SK-N-SH (cell line): ENCODE measurements at regions not wholly inside any gene's neighbourhood (a gene's known extent, or its start where the extent isn't known, plus 50 kb on each side); places are given as distances from the start of the nearest gene placed in this dataset.

Experiments used
- CTCF ChIA-PET: fragments of 300-600, 350-600 bp; formaldehyde crosslinking; extraction: SDS; loops from one replicate; lab custom pipeline; 2021; lab: Yijun Ruan, JAX
- POLR2A ChIA-PET: fragments of 350-600 bp; sonication (Branson Sonifier 250); formaldehyde crosslinking; extraction: SDS; loops from one replicate; lab custom pipeline; 2020; ENCODE audit warnings: antibody characterized with exemption, inconsistent platforms; lab: Yijun Ruan, JAX
- DNase-seq: peaks from one replicate; pipeline ENCODE4 v3.0.0; 2012
- H2AFZ ChIP-seq: fragments of 200-600 bp; sonication (generic); 2 replicates; pipeline ENCODE4 v1.8.1; 2016; ENCODE audit warnings: antibody characterized with exemption, mild to moderate bottlenecking, low read depth
- H3F3A ChIP-seq: fragments of 200-600 bp; sonication (generic); replicated peaks from 2 replicates; pipeline ENCODE3; 2016; ENCODE audit warnings: antibody characterized with exemption, mild to moderate bottlenecking; ENCODE audit not compliant: insufficient read depth
- H3K27ac ChIP-seq, 2 experiments: fragments of 200-500 bp in 1 of 2; fragments of 200-600 bp in 1 of 2; sonication (Bioruptor generic) in 1 of 2; sonication (generic), shearing (Covaris generic) in 1 of 2; 2 replicates each; pipeline versions ENCODE4 v1.5.1 to v1.6.1; 2014 to 2016; ENCODE audit warnings: low read depth in 2 of 2, inconsistent platforms in 1 of 2, low read length in 1 of 2, mild to moderate bottlenecking in 1 of 2, mixed read lengths in 1 of 2
- H3K27me3 ChIP-seq: fragments of 200-600 bp; sonication (generic), shearing (Covaris generic); 2 replicates; pipeline ENCODE4 v1.6.1; 2016; ENCODE audit warnings: mixed run types; ENCODE audit not compliant: insufficient read depth
- H3K36me3 ChIP-seq, 2 experiments: fragments of 200-500 bp in 1 of 2; fragments of 200-600 bp in 1 of 2; sonication (Bioruptor generic) in 1 of 2; sonication (generic) in 1 of 2; replicated peaks in 1 of 2; 2 replicates each; pipeline versions ENCODE3 to v1.5.1; 2014 to 2016; ENCODE audit warnings: low read length in 1 of 2, mild to moderate bottlenecking in 1 of 2; ENCODE audit not compliant: insufficient read depth in 2 of 2, control insufficient read depth in 1 of 2
- H3K4me1 ChIP-seq, 2 experiments: fragments of 200-500 bp in 1 of 2; fragments of 200-600 bp in 1 of 2; sonication (Bioruptor generic) in 1 of 2; sonication (generic), shearing (Covaris generic) in 1 of 2; 2 replicates each; pipeline versions ENCODE4 v1.5.1 to v1.6.1; 2014 to 2016; ENCODE audit warnings: low read depth in 1 of 2, low read length in 1 of 2, mixed run types in 1 of 2; ENCODE audit not compliant: insufficient read depth in 2 of 2, control insufficient read depth in 1 of 2
- H3K4me2 ChIP-seq: fragments of 200-600 bp; sonication (generic), shearing (Covaris generic); 2 replicates; pipeline ENCODE4 v1.6.1; 2017; ENCODE audit warnings: mixed run types
- H3K4me3 ChIP-seq, 2 experiments: fragments of 200-500 bp in 1 of 2; fragments of 200-600 bp in 1 of 2; sonication (Bioruptor generic) in 1 of 2; sonication (generic), shearing (Covaris generic) in 1 of 2; 2 replicates each; pipeline versions ENCODE4 v1.5.1 to v1.8.1; 2014 to 2016; ENCODE audit warnings: low read depth in 2 of 2, inconsistent platforms in 1 of 2, low read length in 1 of 2, mild to moderate bottlenecking in 1 of 2, mixed read lengths in 1 of 2, moderate library complexity in 1 of 2
- H3K79me2 ChIP-seq: fragments of 200-600 bp; sonication (generic); 2 replicates; pipeline ENCODE4 v1.8.1; 2017; ENCODE audit warnings: mild to moderate bottlenecking; ENCODE audit not compliant: insufficient read depth
- H3K9ac ChIP-seq: fragments of 200-600 bp; sonication (generic); 2 replicates; pipeline ENCODE4 v1.6.1; 2017; ENCODE audit warnings: mixed run types
- H3K9me2 ChIP-seq: fragments of 200-600 bp; sonication (generic); 2 replicates; pipeline ENCODE4 v1.6.1; 2017; ENCODE audit warnings: mixed run types
- H3K9me3 ChIP-seq: fragments of 200-600 bp; sonication (generic); 2 replicates; pipeline ENCODE4 v1.6.1; 2017; ENCODE audit warnings: mixed run types, mild to moderate bottlenecking, moderate library complexity
- H4K20me1 ChIP-seq: fragments of 200-600 bp; sonication (generic); 2 replicates; pipeline ENCODE4 v1.6.1; 2017; ENCODE audit warnings: mild to moderate bottlenecking, mixed run types; ENCODE audit not compliant: insufficient read depth
- CHD2 ChIP-seq: fragments of 150-350 bp; IDR thresholded peaks from 2 replicates; pipeline ENCODE4 v1.6.1; 2018; ENCODE audit warnings: low read length; ENCODE audit not compliant: partially characterized antibody
- ELF1 ChIP-seq: IDR thresholded peaks from 2 replicates; pipeline ENCODE4 v1.4.0; 2012
- EZH2phosphoT487 ChIP-seq: fragments of 200-600 bp; sonication (generic); IDR thresholded peaks from 2 replicates; pipeline ENCODE4 v1.6.1; 2017; ENCODE audit warnings: low read depth, mixed run types, mild to moderate bottlenecking, antibody characterized with exemption, moderate library complexity, borderline replicate concordance
- FOSL2 ChIP-seq: IDR thresholded peaks from 2 replicates; pipeline ENCODE4 v1.4.0; 2012; ENCODE audit warnings: low read depth, mild to moderate bottlenecking, moderate library complexity, borderline replicate concordance
- FOXM1 ChIP-seq: IDR thresholded peaks from 2 replicates; pipeline ENCODE4 v1.4.0; 2012; ENCODE audit warnings: low read depth, mild to moderate bottlenecking
- GABPA ChIP-seq: IDR thresholded peaks from 2 replicates; pipeline ENCODE4 v1.4.0; 2012; ENCODE audit warnings: low read depth, mild to moderate bottlenecking
- JUND ChIP-seq: IDR thresholded peaks from 2 replicates; pipeline ENCODE4 v1.4.0; 2012
- MEF2A ChIP-seq: IDR thresholded peaks from 2 replicates; pipeline ENCODE4 v1.4.0; 2012; ENCODE audit warnings: low read depth, borderline replicate concordance
- POLR2AphosphoS5 ChIP-seq: IDR thresholded peaks from 2 replicates; pipeline ENCODE4 v1.6.1; 2012; ENCODE audit warnings: low read depth, low read length
- RAD21 ChIP-seq: IDR thresholded peaks from 2 replicates; pipeline ENCODE4 v1.6.1; 2012; ENCODE audit warnings: mild to moderate bottlenecking, low read length
- RXRA ChIP-seq: IDR thresholded peaks from 2 replicates; pipeline ENCODE4 v1.4.0; 2012; ENCODE audit warnings: low read depth, mild to moderate bottlenecking, borderline replicate concordance
- SIN3A ChIP-seq: IDR thresholded peaks from 2 replicates; pipeline ENCODE4 v1.6.1; 2012; ENCODE audit warnings: low read depth, mild to moderate bottlenecking, low read length, moderate library complexity, borderline replicate concordance
- YY1 ChIP-seq: IDR thresholded peaks from 2 replicates; pipeline ENCODE4 v1.4.0; 2012; ENCODE audit warnings: low read depth, mild to moderate bottlenecking
- WGBS: methylation state at CpG from one replicate; pipeline ENCODE4 v1.1.6; 2017; ENCODE audit warnings: low lambda C conversion rate; 5-methylcytosine and 5-hydroxymethylcytosine counted together
- TF ChIP-seq, protein P1 (sequence below): fragments of 150-350 bp; IDR thresholded peaks from 2 replicates; pipeline ENCODE4 v1.6.1; 2016; ENCODE audit warnings: mild to moderate bottlenecking, low read depth, low read length
- TF ChIP-seq, protein P2 (sequence below): IDR thresholded peaks from 2 replicates; pipeline ENCODE4 v1.6.1; 2012; ENCODE audit warnings: mild to moderate bottlenecking, low read depth, low read length, moderate library complexity
- TF ChIP-seq, protein P3 (sequence below): fragments of 150-350 bp; IDR thresholded peaks from 2 replicates; pipeline ENCODE4 v1.6.1; 2017; ENCODE audit warnings: antibody characterized with exemption, low read length, low read depth, borderline replicate concordance
- TF ChIP-seq, protein P4 (sequence below): fragments of 200-600 bp; sonication (generic); IDR thresholded peaks from 2 replicates; pipeline ENCODE4 v1.6.1; 2017; ENCODE audit warnings: antibody characterized with exemption, mild to moderate bottlenecking, moderate library complexity
- TF ChIP-seq, protein P5 (sequence below): IDR thresholded peaks from 2 replicates; pipeline ENCODE4; 2012

DNA sequence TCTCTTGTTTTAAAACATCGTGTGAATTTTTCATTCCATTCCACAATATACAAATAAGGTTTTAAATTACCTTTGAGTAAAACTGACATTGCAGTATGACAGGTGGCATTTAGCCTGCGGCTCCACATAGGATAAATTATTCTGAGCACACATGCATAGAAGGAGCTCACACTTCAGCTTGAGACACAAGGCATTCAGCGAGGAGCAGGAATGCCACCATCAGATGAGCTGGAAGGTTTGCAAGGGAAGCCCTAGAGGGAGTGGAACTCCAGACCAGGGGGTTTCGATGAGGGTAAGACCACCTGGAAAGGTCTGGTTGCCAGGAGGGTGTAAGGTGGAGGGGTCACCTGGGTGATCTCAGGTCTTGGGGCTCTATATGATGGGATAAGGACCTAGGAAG lies 259.0 kb upstream of the ADRA1B start (continued):
- TF ChIP-seq, protein P1, sequence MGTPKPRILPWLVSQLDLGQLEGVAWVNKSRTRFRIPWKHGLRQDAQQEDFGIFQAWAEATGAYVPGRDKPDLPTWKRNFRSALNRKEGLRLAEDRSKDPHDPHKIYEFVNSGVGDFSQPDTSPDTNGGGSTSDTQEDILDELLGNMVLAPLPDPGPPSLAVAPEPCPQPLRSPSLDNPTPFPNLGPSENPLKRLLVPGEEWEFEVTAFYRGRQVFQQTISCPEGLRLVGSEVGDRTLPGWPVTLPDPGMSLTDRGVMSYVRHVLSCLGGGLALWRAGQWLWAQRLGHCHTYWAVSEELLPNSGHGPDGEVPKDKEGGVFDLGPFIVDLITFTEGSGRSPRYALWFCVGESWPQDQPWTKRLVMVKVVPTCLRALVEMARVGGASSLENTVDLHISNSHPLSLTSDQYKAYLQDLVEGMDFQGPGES = no peak
- TF ChIP-seq RAD21 (no peak), CHD2 (no peak), ELF1 (no peak), MEF2A (no peak)
- TF ChIP-seq, protein P2, sequence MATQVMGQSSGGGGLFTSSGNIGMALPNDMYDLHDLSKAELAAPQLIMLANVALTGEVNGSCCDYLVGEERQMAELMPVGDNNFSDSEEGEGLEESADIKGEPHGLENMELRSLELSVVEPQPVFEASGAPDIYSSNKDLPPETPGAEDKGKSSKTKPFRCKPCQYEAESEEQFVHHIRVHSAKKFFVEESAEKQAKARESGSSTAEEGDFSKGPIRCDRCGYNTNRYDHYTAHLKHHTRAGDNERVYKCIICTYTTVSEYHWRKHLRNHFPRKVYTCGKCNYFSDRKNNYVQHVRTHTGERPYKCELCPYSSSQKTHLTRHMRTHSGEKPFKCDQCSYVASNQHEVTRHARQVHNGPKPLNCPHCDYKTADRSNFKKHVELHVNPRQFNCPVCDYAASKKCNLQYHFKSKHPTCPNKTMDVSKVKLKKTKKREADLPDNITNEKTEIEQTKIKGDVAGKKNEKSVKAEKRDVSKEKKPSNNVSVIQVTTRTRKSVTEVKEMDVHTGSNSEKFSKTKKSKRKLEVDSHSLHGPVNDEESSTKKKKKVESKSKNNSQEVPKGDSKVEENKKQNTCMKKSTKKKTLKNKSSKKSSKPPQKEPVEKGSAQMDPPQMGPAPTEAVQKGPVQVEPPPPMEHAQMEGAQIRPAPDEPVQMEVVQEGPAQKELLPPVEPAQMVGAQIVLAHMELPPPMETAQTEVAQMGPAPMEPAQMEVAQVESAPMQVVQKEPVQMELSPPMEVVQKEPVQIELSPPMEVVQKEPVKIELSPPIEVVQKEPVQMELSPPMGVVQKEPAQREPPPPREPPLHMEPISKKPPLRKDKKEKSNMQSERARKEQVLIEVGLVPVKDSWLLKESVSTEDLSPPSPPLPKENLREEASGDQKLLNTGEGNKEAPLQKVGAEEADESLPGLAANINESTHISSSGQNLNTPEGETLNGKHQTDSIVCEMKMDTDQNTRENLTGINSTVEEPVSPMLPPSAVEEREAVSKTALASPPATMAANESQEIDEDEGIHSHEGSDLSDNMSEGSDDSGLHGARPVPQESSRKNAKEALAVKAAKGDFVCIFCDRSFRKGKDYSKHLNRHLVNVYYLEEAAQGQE = no peak
- TF ChIP-seq, all 33 proteins: peak for 0

DNA sequence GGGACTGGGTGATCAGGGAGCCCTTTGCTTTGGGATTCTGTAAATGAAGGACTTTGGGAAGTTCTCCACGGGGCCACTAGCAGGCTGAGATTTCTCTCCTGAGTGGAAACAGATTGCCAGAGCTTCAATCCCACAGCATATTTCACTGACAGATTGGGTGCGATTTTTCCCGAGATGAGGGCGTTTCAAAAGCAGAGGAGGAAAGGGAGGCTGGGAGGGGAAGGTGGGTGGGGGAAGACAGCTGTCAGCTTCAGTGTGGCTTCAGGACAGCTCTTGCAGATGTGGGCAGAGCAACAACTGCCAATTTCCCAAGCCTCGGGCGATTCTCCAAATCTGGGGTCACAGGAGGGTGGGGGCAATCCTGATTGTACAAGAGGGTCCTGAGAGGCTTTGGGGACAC lies 258.5 kb upstream of the ADRA1B start:
- ChIA-PET POLR2A (no interaction called here), CTCF (no interaction called here)

DNA sequence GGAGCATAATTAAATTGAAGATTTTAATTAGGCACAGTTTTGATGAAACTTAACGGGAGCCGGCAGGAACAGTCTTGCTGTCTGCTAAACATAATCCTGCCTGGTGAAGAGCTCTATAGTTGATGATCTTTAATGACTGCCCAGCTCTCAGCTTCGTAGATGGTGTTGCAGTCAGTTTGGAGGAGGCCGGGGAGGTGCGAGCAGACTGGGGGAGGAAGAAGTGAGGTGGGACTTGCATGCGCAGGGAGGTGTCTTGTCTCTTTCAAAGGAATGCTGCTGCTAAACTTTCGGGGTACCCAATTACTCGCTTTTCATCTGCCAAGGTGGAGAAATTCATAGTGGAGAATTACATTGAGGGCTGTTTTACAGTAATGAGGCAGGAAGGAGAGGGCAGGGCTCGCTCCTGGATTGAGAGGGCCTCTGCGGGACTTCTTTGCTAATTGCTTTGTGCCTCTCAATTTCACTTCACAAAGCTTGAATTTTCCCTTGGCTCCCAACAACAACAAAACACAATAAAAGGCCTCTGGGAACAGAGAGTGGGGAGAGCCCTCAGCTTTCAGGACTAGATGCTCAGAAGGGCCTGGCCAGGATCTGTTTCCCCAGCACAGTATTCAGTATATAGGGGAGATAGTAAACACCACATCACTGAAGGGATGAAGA lies 257.9 kb upstream of the ADRA1B start:
- Histone ChIP-seq H3K9me2 (no peaks in the 10 kb centered on the region), H3K27ac (no peak overlapping the region)
- CTCF ChIA-PET = no interaction called here
- TF ChIP-seq YY1 (no peak), CHD2 (no peak), GABPA (no peak), RAD21 (no peak), POLR2AphosphoS5 (no peak), EZH2phosphoT487 (no peak), FOXM1 (no peak)
- TF ChIP-seq, protein P3, sequence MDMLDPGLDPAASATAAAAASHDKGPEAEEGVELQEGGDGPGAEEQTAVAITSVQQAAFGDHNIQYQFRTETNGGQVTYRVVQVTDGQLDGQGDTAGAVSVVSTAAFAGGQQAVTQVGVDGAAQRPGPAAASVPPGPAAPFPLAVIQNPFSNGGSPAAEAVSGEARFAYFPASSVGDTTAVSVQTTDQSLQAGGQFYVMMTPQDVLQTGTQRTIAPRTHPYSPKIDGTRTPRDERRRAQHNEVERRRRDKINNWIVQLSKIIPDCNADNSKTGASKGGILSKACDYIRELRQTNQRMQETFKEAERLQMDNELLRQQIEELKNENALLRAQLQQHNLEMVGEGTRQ = no peak
- TF ChIP-seq, protein P4, sequence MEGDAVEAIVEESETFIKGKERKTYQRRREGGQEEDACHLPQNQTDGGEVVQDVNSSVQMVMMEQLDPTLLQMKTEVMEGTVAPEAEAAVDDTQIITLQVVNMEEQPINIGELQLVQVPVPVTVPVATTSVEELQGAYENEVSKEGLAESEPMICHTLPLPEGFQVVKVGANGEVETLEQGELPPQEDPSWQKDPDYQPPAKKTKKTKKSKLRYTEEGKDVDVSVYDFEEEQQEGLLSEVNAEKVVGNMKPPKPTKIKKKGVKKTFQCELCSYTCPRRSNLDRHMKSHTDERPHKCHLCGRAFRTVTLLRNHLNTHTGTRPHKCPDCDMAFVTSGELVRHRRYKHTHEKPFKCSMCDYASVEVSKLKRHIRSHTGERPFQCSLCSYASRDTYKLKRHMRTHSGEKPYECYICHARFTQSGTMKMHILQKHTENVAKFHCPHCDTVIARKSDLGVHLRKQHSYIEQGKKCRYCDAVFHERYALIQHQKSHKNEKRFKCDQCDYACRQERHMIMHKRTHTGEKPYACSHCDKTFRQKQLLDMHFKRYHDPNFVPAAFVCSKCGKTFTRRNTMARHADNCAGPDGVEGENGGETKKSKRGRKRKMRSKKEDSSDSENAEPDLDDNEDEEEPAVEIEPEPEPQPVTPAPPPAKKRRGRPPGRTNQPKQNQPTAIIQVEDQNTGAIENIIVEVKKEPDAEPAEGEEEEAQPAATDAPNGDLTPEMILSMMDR = no peak
- TF ChIP-seq, protein P5, sequence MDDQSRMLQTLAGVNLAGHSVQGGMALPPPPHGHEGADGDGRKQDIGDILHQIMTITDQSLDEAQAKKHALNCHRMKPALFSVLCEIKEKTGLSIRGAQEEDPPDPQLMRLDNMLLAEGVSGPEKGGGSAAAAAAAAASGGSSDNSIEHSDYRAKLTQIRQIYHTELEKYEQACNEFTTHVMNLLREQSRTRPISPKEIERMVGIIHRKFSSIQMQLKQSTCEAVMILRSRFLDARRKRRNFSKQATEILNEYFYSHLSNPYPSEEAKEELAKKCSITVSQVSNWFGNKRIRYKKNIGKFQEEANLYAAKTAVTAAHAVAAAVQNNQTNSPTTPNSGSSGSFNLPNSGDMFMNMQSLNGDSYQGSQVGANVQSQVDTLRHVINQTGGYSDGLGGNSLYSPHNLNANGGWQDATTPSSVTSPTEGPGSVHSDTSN = no peak

More for the DNA sequence above, 258.5 kb upstream of the ADRA1B start:
- 52% methylated on average over 6 of the region's 6 CpGs for WGBS
- Histone ChIP-seq H3K36me3 (no peaks in the 10 kb centered on the region), H4K20me1 (no peaks in the 10 kb centered on the region), H3K79me2 (no peaks in the 10 kb centered on the region), H3K4me2 (no peak overlapping the region), H3K27ac (no peak overlapping the region), H3K4me3 (no peak overlapping the region), H3K9ac (no peak overlapping the region), H3F3A (no peaks in the 10 kb centered on the region), H3K9me3 (no peaks in the 10 kb centered on the region), H3K27me3 (no peaks in the 10 kb centered on the region), H2AFZ (no peak overlapping the region), H3K9me2 (no peaks in the 10 kb centered on the region), H3K4me1 (no peaks in the 10 kb centered on the region)
- no peak for DNase-seq
- TF ChIP-seq SIN3A = no peak
- no peak for TF ChIP-seq POLR2AphosphoS5
- TF ChIP-seq FOSL2 = no peak
- no peak for TF ChIP-seq RXRA
- no peak for TF ChIP-seq JUND

More for the DNA sequence above, 257.9 kb upstream of the ADRA1B start:
- H3K27me3 ChIP-seq = no peaks in the 10 kb centered on the region
- H4K20me1 ChIP-seq = no peaks in the 10 kb centered on the region
- H3K9me3 ChIP-seq = no peaks in the 10 kb centered on the region
- 78% methylated on average over 10 of the region's 10 CpGs for WGBS
- POLR2A ChIA-PET = no interaction called here
- no peak overlapping the region for H3K4me3 ChIP-seq
- H3K4me2 ChIP-seq = no peak overlapping the region
- no peak for DNase-seq
- no peak overlapping the region for H2AFZ ChIP-seq
- H3K4me1 ChIP-seq = no peaks in the 10 kb centered on the region
- H3F3A ChIP-seq = no peaks in the 10 kb centered on the region
- H3K79me2 ChIP-seq = no peaks in the 10 kb centered on the region
- no peaks in the 10 kb centered on the region for H3K36me3 ChIP-seq
- no peak overlapping the region for H3K9ac ChIP-seq
